ENCODE measurements at regions not wholly inside any gene's neighbourhood (a gene's known extent, or its start where the extent isn't known, plus 50 kb on each side); places are given as distances from the start of the nearest gene placed in this dataset.

- no peak for DNase-seq
- POLR2A ChIA-PET = no interaction called here
- Histone ChIP-seq H3K9me3 (ENCODE audit: low read length) (no peaks in the 10 kb centered on the region), H3K27ac (ENCODE audit: low read depth, low read length) (no peak overlapping the region), H3K4me1 (ENCODE audit: insufficient read depth, low read length) (no peaks in the 10 kb centered on the region), H3K36me3 (ENCODE audit: insufficient read depth, low read length) (no peaks in the 10 kb centered on the region), H3K27me3 (ENCODE audit: insufficient read depth, low read length, poor library complexity, severe bottlenecking) (no peaks in the 10 kb centered on the region), H3K4me3 (ENCODE audit: low read length) (no peak overlapping the region)
- H3K4me1 Mint-ChIP-seq = no peaks in the 10 kb centered on the region
- H3K27me3 Mint-ChIP-seq = peaks cover 0 to 5% of the 10 kb centered on the region in 2 donors
- peaks cover 0 to 3% (median 0%) of the 10 kb centered on the region in 5 donors for H3K9me3 Mint-ChIP-seq
- CTCF ChIA-PET = interaction anchor here (1.2 kb wide), 1 partner anchor 8 kb away, joined by 4 read pairs; no protein-coding TSS in a partner anchor
- peaks cover 0 to 1% (median 0%) of the 10 kb centered on the region in 3 donors for H3K36me3 Mint-ChIP-seq
- no peak overlapping the region for H3K27ac Mint-ChIP-seq
- no peak overlapping the region for H3K4me3 Mint-ChIP-seq
Measured at GRCh38 chr13:109602356-109602755, 184.0 kb downstream of the IRS2 start.

GRCh38 chr13:109599901-109600657 lies 186.3 kb downstream of the IRS2 start:
- Mint-ChIP-seq H3K4me1 (no peaks in the 10 kb centered on the region), H3K27ac (no peak overlapping the region), H3K9me3 (peaks cover 0 to under 1% (median 0%) of the 10 kb centered on the region in 5 donors), H3K36me3 (peaks cover 0 to 1% (median 0%) of the 10 kb centered on the region in 3 donors), H3K27me3 (peaks cover 0 to 5% of the 10 kb centered on the region in 2 donors), H3K4me3 (no peak overlapping the region)
- H3K4me3 ChIP-seq (ENCODE audit: low read length) = no peak overlapping the region
- no peaks in the 10 kb centered on the region for H3K4me1 ChIP-seq (ENCODE audit: insufficient read depth, low read length)
- ChIA-PET CTCF (no interaction called here), POLR2A (no interaction called here)
- H3K27me3 ChIP-seq (ENCODE audit: insufficient read depth, low read length, poor library complexity, severe bottlenecking) = no peaks in the 10 kb centered on the region
- no peak overlapping the region for H3K27ac ChIP-seq (ENCODE audit: low read depth, low read length)
- no peaks in the 10 kb centered on the region for H3K9me3 ChIP-seq (ENCODE audit: low read length)
- H3K36me3 ChIP-seq (ENCODE audit: insufficient read depth, low read length) = no peaks in the 10 kb centered on the region
- no peak for DNase-seq

GRCh38 chr13:109595471-109595870 lies 190.9 kb downstream of the IRS2 start:
- H3K4me3 Mint-ChIP-seq = no peak overlapping the region
- no peaks in the 10 kb centered on the region for H3K36me3 ChIP-seq (ENCODE audit: insufficient read depth, low read length)
- ChIA-PET CTCF (no interaction called here), POLR2A (no interaction called here)
- H3K4me1 Mint-ChIP-seq = no peaks in the 10 kb centered on the region
- no peaks in the 10 kb centered on the region for H3K4me1 ChIP-seq (ENCODE audit: insufficient read depth, low read length)
- no peak overlapping the region for H3K27ac ChIP-seq (ENCODE audit: low read depth, low read length)
- no peaks in the 10 kb centered on the region for H3K27me3 ChIP-seq (ENCODE audit: insufficient read depth, low read length, poor library complexity, severe bottlenecking)
- DNase-seq = no peak
- H3K9me3 Mint-ChIP-seq = no peaks in the 10 kb centered on the region
- no peaks in the 10 kb centered on the region for H3K36me3 Mint-ChIP-seq
- no peak overlapping the region for H3K4me3 ChIP-seq (ENCODE audit: low read length)
- no peaks in the 10 kb centered on the region for H3K9me3 ChIP-seq (ENCODE audit: low read length)
- peaks cover 0 to 3% of the 10 kb centered on the region in 2 donors for H3K27me3 Mint-ChIP-seq
- no peak overlapping the region for H3K27ac Mint-ChIP-seq

GRCh38 chr13:109593230-109593629 lies 193.2 kb downstream of the IRS2 start:
- Histone ChIP-seq H3K4me3 (ENCODE audit: low read length) (no peak overlapping the region), H3K4me1 (ENCODE audit: insufficient read depth, low read length) (no peaks in the 10 kb centered on the region), H3K27ac (ENCODE audit: low read depth, low read length) (no peak overlapping the region), H3K36me3 (ENCODE audit: insufficient read depth, low read length) (no peaks in the 10 kb centered on the region), H3K27me3 (ENCODE audit: insufficient read depth, low read length, poor library complexity, severe bottlenecking) (no peaks in the 10 kb centered on the region), H3K9me3 (ENCODE audit: low read length) (no peaks in the 10 kb centered on the region)
- Mint-ChIP-seq H3K27me3 (peaks cover 0 to 3% of the 10 kb centered on the region in 2 donors), H3K4me3 (no peak overlapping the region), H3K36me3 (no peaks in the 10 kb centered on the region), H3K9me3 (no peaks in the 10 kb centered on the region), H3K27ac (no peak overlapping the region), H3K4me1 (no peaks in the 10 kb centered on the region)
- POLR2A ChIA-PET = no interaction called here
- CTCF ChIA-PET = no interaction called here
- no peak for DNase-seq

GRCh38 chr13:109592770-109593169 lies 193.6 kb downstream of the IRS2 start:
- Mint-ChIP-seq H3K36me3 (no peaks in the 10 kb centered on the region), H3K4me1 (no peaks in the 10 kb centered on the region), H3K4me3 (no peak overlapping the region), H3K9me3 (no peaks in the 10 kb centered on the region), H3K27me3 (peaks cover 0 to 3% of the 10 kb centered on the region in 2 donors), H3K27ac (no peak overlapping the region)
- Histone ChIP-seq H3K4me1 (ENCODE audit: insufficient read depth, low read length) (no peaks in the 10 kb centered on the region), H3K36me3 (ENCODE audit: insufficient read depth, low read length) (no peaks in the 10 kb centered on the region), H3K4me3 (ENCODE audit: low read length) (no peak overlapping the region), H3K27ac (ENCODE audit: low read depth, low read length) (no peak overlapping the region), H3K9me3 (ENCODE audit: low read length) (no peaks in the 10 kb centered on the region), H3K27me3 (ENCODE audit: insufficient read depth, low read length, poor library complexity, severe bottlenecking) (no peaks in the 10 kb centered on the region)
- no peak for DNase-seq
- CTCF ChIA-PET = no interaction called here
- POLR2A ChIA-PET = no interaction called here

DNA sequence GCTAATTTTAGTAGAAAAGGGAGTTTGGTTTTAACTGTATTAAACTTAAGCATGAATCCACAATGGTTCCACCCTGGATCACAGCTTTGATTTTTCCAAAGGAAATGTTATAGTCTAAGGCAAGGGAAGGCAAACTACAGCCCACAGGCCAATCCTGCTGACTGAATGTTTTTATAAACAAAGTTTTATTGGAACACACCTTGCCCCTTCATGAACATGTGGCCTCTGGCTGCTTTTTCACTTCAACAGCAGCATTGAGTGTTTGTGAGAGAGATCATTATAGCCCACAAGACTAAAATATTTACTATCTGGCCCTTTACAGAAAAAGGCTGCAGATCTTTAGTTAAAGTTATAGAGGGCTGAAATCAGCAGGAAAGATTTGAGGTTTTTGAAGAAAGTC lies 198.7 kb downstream of the IRS2 start:
- Histone ChIP-seq H3K4me1 (ENCODE audit: insufficient read depth, low read length) (no peaks in the 10 kb centered on the region), H3K4me3 (ENCODE audit: low read length) (no peak overlapping the region), H3K27me3 (ENCODE audit: insufficient read depth, low read length, poor library complexity, severe bottlenecking) (no peaks in the 10 kb centered on the region), H3K9me3 (ENCODE audit: low read length) (no peaks in the 10 kb centered on the region), H3K36me3 (ENCODE audit: insufficient read depth, low read length) (no peaks in the 10 kb centered on the region), H3K27ac (ENCODE audit: low read depth, low read length) (no peak overlapping the region)
- Mint-ChIP-seq H3K27ac (no peak overlapping the region), H3K4me3 (no peak overlapping the region), H3K4me1 (no peaks in the 10 kb centered on the region), H3K36me3 (no peaks in the 10 kb centered on the region), H3K27me3 (peaks cover 0 to 2% of the 10 kb centered on the region in 2 donors), H3K9me3 (peaks cover 0 to 4% (median 0%) of the 10 kb centered on the region in 5 donors)
- no peak for DNase-seq
- POLR2A ChIA-PET = no interaction called here
- CTCF ChIA-PET = no interaction called here

GRCh38 chr13:109586509-109587346 lies 199.7 kb downstream of the IRS2 start:
- H3K9me3 Mint-ChIP-seq = peaks cover 0 to 4% (median 0%) of the 10 kb centered on the region in 5 donors
- POLR2A ChIA-PET = no interaction called here
- no peak overlapping the region for H3K4me3 ChIP-seq (ENCODE audit: low read length)
- no peaks in the 10 kb centered on the region for H3K36me3 Mint-ChIP-seq
- H3K27ac Mint-ChIP-seq = no peak overlapping the region
- no peaks in the 10 kb centered on the region for H3K27me3 ChIP-seq (ENCODE audit: insufficient read depth, low read length, poor library complexity, severe bottlenecking)
- H3K27me3 Mint-ChIP-seq = peaks cover 0 to 4% of the 10 kb centered on the region in 2 donors
- H3K4me1 Mint-ChIP-seq = no peaks in the 10 kb centered on the region
- H3K36me3 ChIP-seq (ENCODE audit: insufficient read depth, low read length) = no peaks in the 10 kb centered on the region
- DNase-seq = no peak
- H3K9me3 ChIP-seq (ENCODE audit: low read length) = no peaks in the 10 kb centered on the region
- H3K27ac ChIP-seq (ENCODE audit: low read depth, low read length) = no peak overlapping the region
- H3K4me3 Mint-ChIP-seq = no peak overlapping the region
- CTCF ChIA-PET = no interaction called here
- no peaks in the 10 kb centered on the region for H3K4me1 ChIP-seq (ENCODE audit: insufficient read depth, low read length)

GRCh38 chr13:109584844-109585361 lies 201.5 kb downstream of the IRS2 start:
- ChIA-PET CTCF (no interaction called here), POLR2A (no interaction called here)
- H3K27ac ChIP-seq (ENCODE audit: low read depth, low read length) = no peak overlapping the region
- H3K4me3 ChIP-seq (ENCODE audit: low read length) = no peak overlapping the region
- Mint-ChIP-seq H3K27me3 (peaks cover 0 to 4% of the 10 kb centered on the region in 2 donors), H3K36me3 (no peaks in the 10 kb centered on the region), H3K4me1 (no peaks in the 10 kb centered on the region), H3K4me3 (no peak overlapping the region), H3K27ac (no peak overlapping the region), H3K9me3 (peaks cover 0 to 4% (median 0%) of the 10 kb centered on the region in 5 donors)
- DNase-seq = no peak
- H3K27me3 ChIP-seq (ENCODE audit: insufficient read depth, low read length, poor library complexity, severe bottlenecking) = no peaks in the 10 kb centered on the region
- no peaks in the 10 kb centered on the region for H3K9me3 ChIP-seq (ENCODE audit: low read length)
- no peaks in the 10 kb centered on the region for H3K36me3 ChIP-seq (ENCODE audit: insufficient read depth, low read length)
- H3K4me1 ChIP-seq (ENCODE audit: insufficient read depth, low read length) = no peaks in the 10 kb centered on the region

All from CD8-positive, alpha-beta memory T cell (primary cell).